H7 (cell line): ENCODE measurements at regions not wholly inside any gene's neighbourhood (a gene's known extent, or its start where the extent isn't known, plus 50 kb on each side); places are given as distances from the start of the nearest gene placed in this dataset.

Source experiments
- DNase-seq: peaks from one replicate; pipeline ENCODE4 v3.0.0; 2012
- H3K27me3 ChIP-seq: 2 replicates; pipeline ENCODE4 v1.6.0; 2011; ENCODE audit warnings: mild to moderate bottlenecking, low read length; ENCODE audit not compliant: control insufficient read depth, insufficient read depth
- H3K36me3 ChIP-seq: replicated peaks from 2 replicates; pipeline ENCODE4 v1.5.1; 2011; ENCODE audit warnings: low read length; ENCODE audit not compliant: control insufficient read depth, insufficient read depth
- H3K4me3 ChIP-seq: 2 replicates; pipeline ENCODE4 v1.5.1; 2011; ENCODE audit warnings: low read depth, mild to moderate bottlenecking, control low read depth, low read length, moderate library complexity; ENCODE audit not compliant: insufficient read depth

GRCh38 chr17:79363552-79364275, 247.1 kb downstream of the RBFOX3 start:
- Histone ChIP-seq H3K4me3 (no peak overlapping the region), H3K27me3 (no peaks in the 10 kb centered on the region), H3K36me3 (no peaks in the 10 kb centered on the region)
- DNase-seq = no peak

- H3K27me3 ChIP-seq = no peaks in the 10 kb centered on the region
- DNase-seq = no peak
- H3K4me3 ChIP-seq = no peak overlapping the region
- no peaks in the 10 kb centered on the region for H3K36me3 ChIP-seq
These were observed 248.0 kb downstream of the RBFOX3 start for GRCh38 chr17:79362772-79363305.

DNA sequence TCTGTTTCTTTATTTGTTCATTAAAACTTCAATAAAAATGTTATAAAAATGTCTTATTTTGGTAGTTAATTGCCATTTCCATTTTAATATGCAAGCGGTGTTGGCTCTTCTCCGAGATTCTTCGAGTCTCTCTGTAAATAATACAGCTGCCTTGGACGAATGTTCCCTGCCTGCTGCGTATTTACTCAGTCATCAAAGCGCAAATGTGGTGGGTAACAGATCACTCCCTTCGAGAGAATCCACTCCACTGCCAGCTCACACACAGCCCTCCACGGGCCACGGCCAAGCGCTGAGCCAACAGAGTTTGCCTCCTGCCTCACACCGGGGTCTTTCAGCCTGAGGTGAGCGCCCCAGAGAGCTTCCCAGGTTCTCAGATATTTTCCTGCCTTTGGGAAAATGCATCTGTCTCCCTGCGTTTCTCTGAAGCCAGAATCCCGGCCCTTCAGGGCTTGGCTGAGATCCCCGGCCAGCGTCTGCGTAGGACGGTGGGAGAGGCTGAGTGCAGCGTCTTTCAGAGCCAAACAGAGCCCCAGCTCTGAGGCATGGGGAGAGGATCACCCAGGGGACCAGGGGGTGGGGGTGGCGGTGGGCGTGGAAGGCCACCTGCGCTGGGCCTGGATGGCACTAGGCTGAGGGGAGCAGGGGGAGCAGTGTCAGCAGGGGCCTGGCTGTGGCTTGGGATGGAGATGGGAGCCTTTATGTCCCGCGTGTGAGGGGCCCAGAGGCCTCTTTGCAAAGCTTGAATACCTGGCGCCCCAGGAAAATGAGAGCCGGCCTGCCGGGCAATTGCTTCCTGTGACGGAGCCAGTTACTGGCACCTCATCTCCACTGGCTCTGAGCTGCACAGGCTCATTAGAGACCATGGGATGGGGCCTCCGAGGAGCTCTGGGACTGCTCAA, 248.7 kb downstream of the RBFOX3 start:
- no peak for DNase-seq
- H3K27me3 ChIP-seq = no peaks in the 10 kb centered on the region
- no peaks in the 10 kb centered on the region for H3K36me3 ChIP-seq
- no peak overlapping the region for H3K4me3 ChIP-seq

GRCh38 chr17:79361221-79361734, 249.6 kb downstream of the RBFOX3 start:
- Histone ChIP-seq H3K27me3 (no peaks in the 10 kb centered on the region), H3K4me3 (no peak overlapping the region)
- DNase-seq = no peak

DNA sequence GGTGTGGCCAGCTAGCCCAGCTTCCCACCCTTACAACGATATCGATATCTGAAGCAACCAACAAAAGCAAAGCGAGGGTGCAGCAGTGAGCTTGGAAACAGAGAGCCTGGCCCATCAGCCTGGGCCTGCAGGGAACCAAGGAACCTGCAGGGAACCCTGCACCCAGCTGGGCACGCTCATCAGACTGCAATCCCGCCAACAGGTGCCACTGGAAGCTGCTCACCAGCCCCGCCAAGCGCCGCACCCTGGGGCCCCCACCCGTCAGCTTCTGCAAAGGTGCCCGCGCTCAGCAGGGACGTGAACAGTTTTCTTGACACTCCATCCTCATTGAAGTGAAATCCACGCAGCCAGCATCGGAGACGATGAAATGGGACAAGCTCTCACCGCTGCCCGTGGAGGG, 250.7 kb downstream of the RBFOX3 start:
- Histone ChIP-seq H3K27me3 (no peaks in the 10 kb centered on the region), H3K4me3 (no peak overlapping the region), H3K36me3 (no peaks in the 10 kb centered on the region)
- no peak for DNase-seq

More at GRCh38 chr17:79361221-79361734, 249.6 kb downstream of the RBFOX3 start:
- H3K36me3 ChIP-seq = no peaks in the 10 kb centered on the region

DNA sequence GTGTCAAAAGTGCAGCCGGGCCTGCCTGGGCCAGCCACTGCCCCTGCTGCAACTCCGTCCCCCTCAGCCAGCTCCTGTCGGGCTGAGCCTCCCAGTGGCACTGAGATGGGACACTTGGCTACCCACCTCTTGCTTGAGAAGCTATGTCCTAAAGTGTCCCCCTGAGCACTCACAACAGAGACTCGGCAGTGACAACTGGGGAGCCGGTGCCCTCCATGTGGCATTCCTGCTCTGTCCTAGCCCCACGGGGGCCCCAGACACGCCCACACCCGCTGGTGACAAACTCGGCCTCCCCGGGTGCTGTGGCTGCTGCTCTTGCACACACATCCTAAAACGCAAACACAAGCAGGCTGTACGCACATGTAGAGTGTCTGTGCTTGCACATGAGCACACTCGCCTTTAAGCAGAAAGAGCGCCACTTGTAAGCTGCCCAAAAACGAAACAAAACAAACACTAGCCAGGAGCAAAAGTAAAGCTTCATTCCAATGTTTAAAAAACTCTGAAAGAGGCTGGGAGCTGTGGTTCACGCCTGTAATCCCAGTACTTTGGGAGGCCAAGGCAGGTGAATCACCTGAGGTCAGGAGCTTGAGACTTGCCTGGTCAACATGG, 253.9 kb downstream of the RBFOX3 start:
- H3K36me3 ChIP-seq = no peaks in the 10 kb centered on the region
- no peaks in the 10 kb centered on the region for H3K27me3 ChIP-seq
- peak; percentile 50 for DNase-seq
- no peak overlapping the region for H3K4me3 ChIP-seq

DNA sequence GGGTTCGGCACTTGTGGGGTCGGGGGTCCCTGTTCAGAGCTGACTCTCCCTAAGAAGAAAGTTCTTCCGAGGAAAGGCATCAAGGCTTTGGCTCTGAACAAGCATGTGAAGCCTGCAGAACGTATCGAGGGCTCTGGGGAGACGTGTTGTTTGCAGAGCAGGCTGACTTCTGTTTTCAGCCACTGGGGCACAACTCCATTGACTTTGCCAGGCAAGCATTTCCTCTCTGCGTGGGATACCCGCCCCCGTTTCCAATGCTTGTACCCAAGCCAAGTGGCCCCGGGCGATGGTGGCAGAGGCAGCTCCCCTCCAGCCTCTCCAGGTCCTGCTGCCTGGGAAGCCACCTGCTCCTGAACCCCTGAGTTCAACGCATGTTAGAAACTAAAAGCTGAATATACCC, 255.7 kb downstream of the RBFOX3 start:
- H3K27me3 ChIP-seq = no peaks in the 10 kb centered on the region
- DNase-seq = peak; percentile 43
- H3K4me3 ChIP-seq = no peak overlapping the region
- H3K36me3 ChIP-seq = no peaks in the 10 kb centered on the region

GRCh38 chr17:79354173-79354820, 256.6 kb downstream of the RBFOX3 start:
- DNase-seq = no peak
- H3K4me3 ChIP-seq = no peak overlapping the region
- H3K36me3 ChIP-seq = no peaks in the 10 kb centered on the region
- H3K27me3 ChIP-seq = no peaks in the 10 kb centered on the region

DNA sequence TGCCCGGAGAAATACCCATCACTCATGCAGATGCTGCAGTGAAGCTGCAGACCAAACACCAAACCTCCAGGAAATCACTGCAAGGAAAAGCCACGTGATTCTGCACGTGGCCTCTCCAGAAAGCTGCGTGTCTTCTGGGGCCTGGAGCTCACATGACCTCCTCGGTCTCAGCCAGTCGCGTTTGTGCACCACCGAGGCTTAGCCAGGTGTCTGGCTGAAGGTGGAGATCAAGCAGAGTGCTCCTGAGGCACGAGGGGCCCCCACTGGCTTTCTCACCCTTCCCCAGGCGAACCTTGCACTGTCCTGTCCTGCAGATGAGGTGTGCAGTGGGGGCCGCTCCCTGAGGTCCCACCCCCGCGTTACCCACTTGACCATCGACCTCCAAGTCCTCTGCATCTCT, 257.3 kb downstream of the RBFOX3 start:
- H3K27me3 ChIP-seq = no peaks in the 10 kb centered on the region
- no peak overlapping the region for H3K4me3 ChIP-seq
- H3K36me3 ChIP-seq = no peaks in the 10 kb centered on the region
- no peak for DNase-seq

- Histone ChIP-seq H3K4me3 (no peak overlapping the region), H3K36me3 (no peaks in the 10 kb centered on the region), H3K27me3 (no peaks in the 10 kb centered on the region)
- no peak for DNase-seq
These were observed 257.8 kb downstream of the RBFOX3 start for GRCh38 chr17:79353016-79353415.

DNA sequence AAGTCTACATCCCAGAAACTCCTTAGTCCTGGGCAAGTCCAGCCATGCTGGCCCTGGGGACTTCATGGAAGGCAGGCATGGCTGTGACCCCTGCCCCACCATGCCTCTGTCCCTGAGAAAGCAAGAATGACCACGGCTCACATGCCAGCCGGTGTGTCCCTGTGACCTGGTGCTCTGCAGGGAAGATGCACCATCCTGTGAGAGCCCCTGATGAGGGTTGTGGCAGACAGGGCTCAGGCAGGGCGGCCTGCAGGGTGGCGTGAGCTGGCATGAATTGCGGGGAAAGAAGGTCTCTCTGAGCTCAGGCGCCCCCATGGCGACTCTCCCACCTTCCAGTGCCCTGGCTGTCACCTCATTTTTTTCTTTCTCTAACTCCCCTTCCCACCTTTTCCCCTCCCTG, 260.3 kb downstream of the RBFOX3 start:
- no peak for DNase-seq
- H3K4me3 ChIP-seq = no peak overlapping the region
- no peaks in the 10 kb centered on the region for H3K36me3 ChIP-seq
- no peaks in the 10 kb centered on the region for H3K27me3 ChIP-seq

GRCh38 chr17:79349506-79350400, 261.1 kb downstream of the RBFOX3 start:
- H3K4me3 ChIP-seq = no peak overlapping the region
- no peak for DNase-seq
- H3K27me3 ChIP-seq = no peaks in the 10 kb centered on the region
- H3K36me3 ChIP-seq = no peaks in the 10 kb centered on the region

GRCh38 chr17:79342376-79342775, 267.8 kb downstream of the ENGASE start:
- peak; percentile 72 for DNase-seq
- Histone ChIP-seq H3K36me3 (no peaks in the 10 kb centered on the region), H3K4me3 (no peak overlapping the region), H3K27me3 (no peaks in the 10 kb centered on the region)
